Endothelial cell of umbilical vein (primary cell): ENCODE measurements at regions not wholly inside any gene's neighbourhood (a gene's known extent, or its start where the extent isn't known, plus 50 kb on each side); places are given as distances from the start of the nearest gene placed in this dataset.

ENCODE experiments used
- BruUV-seq: library from RNA; stranded (reverse); fragments of 400-500 nt; replicated peaks from 2 replicates; lab custom pipeline; 2021; lab: Mats Ljungman, UMichigan
- CTCF ChIA-PET: fragments of 300-600, 350-600 bp; sonication (Branson Sonifier 250); formaldehyde crosslinking; loops from one replicate; lab custom pipeline; 2021; ENCODE audit warnings: antibody characterized with exemption, inconsistent platforms; lab: Charles Lee
- POLR2A ChIA-PET: fragments of 300-600, 350-600 bp; sonication (Branson Sonifier 250); formaldehyde crosslinking; loops from one replicate; lab custom pipeline; 2021; ENCODE audit warnings: antibody characterized with exemption, inconsistent platforms; lab: Charles Lee
- DNase-seq: peaks from one replicate; pipeline ENCODE4 v3.0.0-alpha.2; 2011; ENCODE audit warnings: low read depth, low spot score
- FAIRE-seq: peaks from 2 replicates; lab custom pipeline; 2011; peaks lifted over from hg19 to GRCh38; lab: Jason Lieb, UNC
- H2AFZ ChIP-seq: 2 replicates; pipeline ENCODE4 v1.6.0; 2012; ENCODE audit warnings: low read depth, low read length, control low read depth, inconsistent platforms
- H3K27ac ChIP-seq: 2 replicates; pipeline ENCODE4 v1.5.1; 2011; ENCODE audit warnings: low read depth, mild to moderate bottlenecking, control low read depth, low read length, moderate library complexity; ENCODE audit not compliant: insufficient read depth
- H3K27me3 ChIP-seq, 2 experiments: 2 replicates each; pipeline versions ENCODE4 v1.6.0 to v1.6.1; 2011; ENCODE audit warnings: low read length in 2 of 2, mixed read lengths in 1 of 2; ENCODE audit not compliant: control insufficient read depth in 2 of 2, insufficient read depth in 2 of 2
- H3K36me3 ChIP-seq, 2 experiments: 2 replicates in 1 of 2; 3 replicates in 1 of 2; pipeline ENCODE4 v1.5.1; 2011; ENCODE audit warnings: low read length in 2 of 2, mild to moderate bottlenecking in 1 of 2, moderate library complexity in 1 of 2; ENCODE audit not compliant: control insufficient read depth in 2 of 2, insufficient read depth in 2 of 2; ENCODE audit errors: extremely low read depth in 1 of 2
- H3K4me1 ChIP-seq: 3 replicates; pipeline ENCODE4 v1.5.1; 2011; ENCODE audit warnings: mild to moderate bottlenecking, low read length; ENCODE audit not compliant: control insufficient read depth, insufficient read depth; ENCODE audit errors: extremely low read depth
- H3K4me2 ChIP-seq: 2 replicates; pipeline ENCODE4 v1.6.1; 2011; ENCODE audit warnings: low read length, control low read depth, mixed read lengths; ENCODE audit not compliant: insufficient read depth
- H3K4me3 ChIP-seq, 3 experiments: fragments of 200-600 bp in 1 of 3; sonication (generic), shearing (Covaris generic) in 1 of 3; replicated peaks in 1 of 3; 2 replicates each; pipeline ENCODE4 v1.5.1; 2011 to 2016; ENCODE audit warnings: control low read depth in 3 of 3, low read length in 3 of 3, mild to moderate bottlenecking in 2 of 3, inconsistent platforms in 1 of 3, low read depth in 1 of 3, moderate library complexity in 1 of 3; ENCODE audit not compliant: insufficient read depth in 1 of 3
- H3K79me2 ChIP-seq: 2 replicates; pipeline ENCODE4 v1.6.0; 2012; ENCODE audit warnings: low read length, inconsistent platforms; ENCODE audit not compliant: control insufficient read depth, insufficient read depth
- H3K9ac ChIP-seq: replicated peaks from 2 replicates; pipeline ENCODE3; 2011; ENCODE audit warnings: low read length, control low read depth; ENCODE audit not compliant: insufficient read depth; ENCODE audit errors: extremely low read depth
- H3K9me1 ChIP-seq: replicated peaks from 3 replicates; pipeline ENCODE4 v1.6.0; 2011; ENCODE audit warnings: mild to moderate bottlenecking, low read length; ENCODE audit not compliant: control insufficient read depth, insufficient read depth; ENCODE audit errors: extremely low read depth
- H3K9me3 ChIP-seq: replicated peaks from 2 replicates; pipeline ENCODE4 v1.5.1; 2012; ENCODE audit warnings: low read length, inconsistent platforms; ENCODE audit not compliant: control insufficient read depth, insufficient read depth
- H4K20me1 ChIP-seq: replicated peaks from 2 replicates; pipeline ENCODE3; 2011; ENCODE audit warnings: mild to moderate bottlenecking, low read length; ENCODE audit not compliant: control insufficient read depth, insufficient read depth; ENCODE audit errors: extremely low read depth
- EZH2 ChIP-seq: IDR thresholded peaks from 2 replicates; pipeline ENCODE4 v1.6.1; 2012; ENCODE audit warnings: borderline replicate concordance, low read depth, mild to moderate bottlenecking, moderate library complexity, low read length, inconsistent platforms; ENCODE audit not compliant: severe bottlenecking
- FOS ChIP-seq: IDR thresholded peaks from 2 replicates; pipeline ENCODE4 v1.6.1; 2011; ENCODE audit warnings: mild to moderate bottlenecking, low read length, moderate library complexity, borderline replicate concordance; ENCODE audit not compliant: insufficient read depth
- GATA2 ChIP-seq: IDR thresholded peaks from 2 replicates; pipeline ENCODE4 v1.7.0; 2011; ENCODE audit warnings: low read depth, mild to moderate bottlenecking, moderate library complexity, mixed read lengths, low read length; ENCODE audit not compliant: insufficient read length, insufficient read depth
- JUN ChIP-seq: IDR thresholded peaks from 2 replicates; pipeline ENCODE4 v1.6.1; 2011; ENCODE audit warnings: borderline replicate concordance, low read depth; ENCODE audit not compliant: insufficient read length, insufficient read depth
- MYC ChIP-seq: IDR thresholded peaks from one replicate; pipeline ENCODE4 v1.6.1; 2011; ENCODE audit warnings: mild to moderate bottlenecking, low read depth, low read length
- POLR2A ChIP-seq: IDR thresholded peaks from 2 replicates; pipeline ENCODE4 v1.6.1; 2012; ENCODE audit warnings: low read depth, mild to moderate bottlenecking, control low read depth, low read length
- POLR2AphosphoS5 ChIP-seq: IDR thresholded peaks from 2 replicates; pipeline ENCODE4 v1.6.1; 2012; ENCODE audit warnings: low read depth, mild to moderate bottlenecking, control low read depth, low read length, moderate library complexity; ENCODE audit not compliant: insufficient read depth
- dilution Hi-C: fragments of 300-500 bp; cut with MboI; formaldehyde crosslinking; loops from one replicate; pipeline ENCODE4 v1.15.0; 2019; ENCODE audit warnings: low sequenced_read_pairs; ENCODE audit not compliant: extremely low pct_ligation_motif_present
- intact Hi-C: fragments of 100-400 bp; cut with micrococcal nuclease; formaldehyde crosslinking; loops from one replicate; pipeline ENCODE4 v1.10.0; 2022
- TF ChIP-seq, protein P1 (sequence below), 2 donors: IDR thresholded peaks; 1 replicate in 1 of 2; 2 replicates in 1 of 2; pipeline ENCODE4 v1.5.1; 2011; ENCODE audit warnings: low read length in 2 of 2, mild to moderate bottlenecking in 2 of 2, moderate library complexity in 2 of 2, control low read depth in 1 of 2, inconsistent platforms in 1 of 2, low read depth in 1 of 2; ENCODE audit not compliant: insufficient read depth in 1 of 2; ENCODE audit errors: extremely low read depth in 1 of 2
- TF ChIP-seq, protein P2 (sequence below): IDR thresholded peaks from 2 replicates; pipeline ENCODE4 v1.6.1; 2011; ENCODE audit not compliant: insufficient read depth, insufficient read length

- intact Hi-C loops (no loop called here), dilution Hi-C loops (no loop called here)
- Histone ChIP-seq H3K4me1 (peaks cover 4% of the 10 kb centered on the region), H3K27ac (no peak overlapping the region), H3K9me1 (no peaks in the 10 kb centered on the region), H2AFZ (no peak overlapping the region), H3K79me2 (no peaks in the 10 kb centered on the region), H3K4me3 (no peak overlapping the region), H3K27me3 (no peaks in the 10 kb centered on the region), H3K9me3 (no peaks in the 10 kb centered on the region), H3K4me2 (no peak overlapping the region), H3K9ac (no peak overlapping the region), H4K20me1 (no peaks in the 10 kb centered on the region), H3K36me3 (no peaks in the 10 kb centered on the region)
- DNase-seq (no peak), FAIRE-seq (no peak)
- ChIA-PET POLR2A (no interaction called here), CTCF (no interaction called here)
- TF ChIP-seq EZH2 (no peak), FOS (no peak), GATA2 (no peak), POLR2A (no peak), POLR2AphosphoS5 (no peak), JUN (no peak), MYC (no peak)
- TF ChIP-seq, protein P1, sequence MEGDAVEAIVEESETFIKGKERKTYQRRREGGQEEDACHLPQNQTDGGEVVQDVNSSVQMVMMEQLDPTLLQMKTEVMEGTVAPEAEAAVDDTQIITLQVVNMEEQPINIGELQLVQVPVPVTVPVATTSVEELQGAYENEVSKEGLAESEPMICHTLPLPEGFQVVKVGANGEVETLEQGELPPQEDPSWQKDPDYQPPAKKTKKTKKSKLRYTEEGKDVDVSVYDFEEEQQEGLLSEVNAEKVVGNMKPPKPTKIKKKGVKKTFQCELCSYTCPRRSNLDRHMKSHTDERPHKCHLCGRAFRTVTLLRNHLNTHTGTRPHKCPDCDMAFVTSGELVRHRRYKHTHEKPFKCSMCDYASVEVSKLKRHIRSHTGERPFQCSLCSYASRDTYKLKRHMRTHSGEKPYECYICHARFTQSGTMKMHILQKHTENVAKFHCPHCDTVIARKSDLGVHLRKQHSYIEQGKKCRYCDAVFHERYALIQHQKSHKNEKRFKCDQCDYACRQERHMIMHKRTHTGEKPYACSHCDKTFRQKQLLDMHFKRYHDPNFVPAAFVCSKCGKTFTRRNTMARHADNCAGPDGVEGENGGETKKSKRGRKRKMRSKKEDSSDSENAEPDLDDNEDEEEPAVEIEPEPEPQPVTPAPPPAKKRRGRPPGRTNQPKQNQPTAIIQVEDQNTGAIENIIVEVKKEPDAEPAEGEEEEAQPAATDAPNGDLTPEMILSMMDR (IDR thresholded peaks at IDR 0.05; ENCODE audit: extremely low read depth in 1 of 2, insufficient read depth in 1 of 2, low read depth in 1 of 2, low read length in 2 of 2) = no peak
- TF ChIP-seq, protein P2, sequence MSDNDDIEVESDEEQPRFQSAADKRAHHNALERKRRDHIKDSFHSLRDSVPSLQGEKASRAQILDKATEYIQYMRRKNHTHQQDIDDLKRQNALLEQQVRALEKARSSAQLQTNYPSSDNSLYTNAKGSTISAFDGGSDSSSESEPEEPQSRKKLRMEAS = no peak
- BruUV-seq = no TSS peak
Measured at GRCh38 chr13:40390401-40390916, 276.0 kb downstream of the FOXO1 start.
